Activated T-helper 17 cell treated with anti-CD3 and anti-CD28 coated beads, Interleukin-2, amount 50 U/mL, for 72 hours (primary cell): ENCODE measurements at regions not wholly inside any gene's neighbourhood (a gene's known extent, or its start where the extent isn't known, plus 50 kb on each side); places are given as distances from the start of the nearest gene placed in this dataset.
"Not testable (repeated sequence)": the region's sequence is repeated elsewhere in the genome, so short reads cannot be mapped to it uniquely, and the experiment has no call there.

Experiments
- ATAC-seq: fragments of 150-1000 bp; cut with Tn5 transposase; replicated peaks from 2 replicates; pipeline ENCODE4 v1.10.0; 2021; ENCODE audit warnings: mild to moderate bottlenecking, moderate library complexity
- H3K27ac Mint-ChIP-seq: one replicate; pipeline ENCODE4 v1.8.0; 2022; ENCODE audit warnings: mixed read lengths
- H3K27me3 Mint-ChIP-seq: one replicate; pipeline ENCODE4 v1.8.0; 2022; ENCODE audit warnings: mixed read lengths
- H3K36me3 Mint-ChIP-seq: one replicate; pipeline ENCODE4 v1.8.0; 2022; ENCODE audit warnings: low read depth, mild to moderate bottlenecking, mixed read lengths
- H3K4me1 Mint-ChIP-seq: one replicate; pipeline ENCODE4 v1.8.0; 2022; ENCODE audit warnings: mixed read lengths
- H3K4me3 Mint-ChIP-seq: one replicate; pipeline ENCODE4 v1.8.0; 2022; ENCODE audit warnings: mild to moderate bottlenecking, mixed read lengths
- H3K9me3 Mint-ChIP-seq: one replicate; pipeline ENCODE4 v1.8.0; 2022; ENCODE audit warnings: mixed read lengths

GRCh38 chr10:81505777-81506176 lies 369.2 kb upstream of the NRG3 start:
- H3K4me1 Mint-ChIP-seq, H3K4me3 Mint-ChIP-seq, H3K9me3 Mint-ChIP-seq, H3K27ac Mint-ChIP-seq, H3K27me3 Mint-ChIP-seq, H3K36me3 Mint-ChIP-seq, ATAC-seq: not testable (repeated sequence)

- Mint-ChIP-seq H3K9me3 (peaks cover 16% of the 10 kb centered on the region), H3K4me1 (no peaks in the 10 kb centered on the region), H3K27ac (no peak overlapping the region), H3K4me3 (no peak overlapping the region), H3K36me3 (no peaks in the 10 kb centered on the region), H3K27me3 (no peaks in the 10 kb centered on the region)
- no peak for ATAC-seq
Measured at GRCh38 chr10:81514811-81515210, 360.2 kb upstream of the NRG3 start.

DNA sequence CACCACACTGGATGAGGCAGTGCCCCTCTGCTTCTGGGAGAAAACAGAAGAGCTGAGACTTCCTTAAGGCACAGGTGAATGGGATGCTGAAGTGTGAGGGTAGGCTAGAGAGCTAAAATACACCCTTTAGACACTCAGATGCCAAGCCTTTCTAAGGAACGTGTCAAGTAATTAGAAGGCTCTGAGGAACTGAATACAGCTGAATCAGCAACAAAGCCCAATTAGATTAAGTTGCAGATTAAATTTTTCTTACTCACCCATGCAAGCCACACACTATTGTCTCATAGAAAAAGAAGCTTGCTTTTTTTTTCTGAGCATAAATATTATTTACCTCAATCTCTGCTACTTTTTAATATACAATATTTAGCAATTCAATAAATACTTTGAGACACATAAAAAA lies 354.3 kb upstream of the NRG3 start:
- Mint-ChIP-seq H3K27me3 (no peaks in the 10 kb centered on the region), H3K36me3 (no peaks in the 10 kb centered on the region), H3K27ac (no peak overlapping the region), H3K4me3 (no peak overlapping the region), H3K4me1 (no peaks in the 10 kb centered on the region), H3K9me3 (peaks cover 5% of the 10 kb centered on the region)
- no peak for ATAC-seq

GRCh38 chr10:81524467-81524866 lies 350.5 kb upstream of the NRG3 start:
- Mint-ChIP-seq H3K4me1 (no peaks in the 10 kb centered on the region), H3K36me3 (no peaks in the 10 kb centered on the region), H3K9me3 (peaks cover 7% of the 10 kb centered on the region), H3K4me3 (no peak overlapping the region), H3K27me3 (no peaks in the 10 kb centered on the region), H3K27ac (no peak overlapping the region)
- no peak for ATAC-seq

- Mint-ChIP-seq H3K4me3 (no peak overlapping the region), H3K4me1 (no peaks in the 10 kb centered on the region), H3K27me3 (no peaks in the 10 kb centered on the region), H3K27ac (no peak overlapping the region), H3K9me3 (peaks cover 10% of the 10 kb centered on the region), H3K36me3 (no peaks in the 10 kb centered on the region)
- no peak for ATAC-seq
Measured at GRCh38 chr10:81532403-81532802, 342.6 kb upstream of the NRG3 start.

DNA sequence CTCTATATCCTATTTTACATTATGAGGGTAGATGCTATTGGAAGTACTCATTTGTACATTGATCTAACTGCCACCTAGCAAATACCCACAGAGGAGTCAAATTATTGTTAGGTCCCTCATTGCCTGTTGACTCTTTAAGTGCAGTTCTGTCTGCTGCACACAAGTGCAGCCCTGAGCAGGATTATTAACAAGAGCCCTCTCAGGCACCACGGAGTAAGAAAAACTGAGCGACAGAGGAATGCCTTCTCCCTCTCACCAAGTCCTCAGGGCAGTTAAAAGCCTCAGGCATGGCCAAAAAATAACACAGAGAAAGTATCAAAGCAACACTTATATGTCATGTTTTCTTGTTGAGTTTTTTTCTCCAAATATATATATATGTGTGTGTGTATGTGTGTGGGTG lies 340.0 kb upstream of the NRG3 start:
- Mint-ChIP-seq H3K27me3 (no peaks in the 10 kb centered on the region), H3K27ac (no peak overlapping the region), H3K4me3 (no peak overlapping the region), H3K4me1 (no peaks in the 10 kb centered on the region), H3K9me3 (peaks cover 13% of the 10 kb centered on the region), H3K36me3 (no peaks in the 10 kb centered on the region)
- ATAC-seq = no peak

GRCh38 chr10:81541517-81541916 lies 333.5 kb upstream of the NRG3 start:
- no peak overlapping the region for H3K27ac Mint-ChIP-seq
- ATAC-seq = no peak
- H3K4me1 Mint-ChIP-seq = no peaks in the 10 kb centered on the region
- no peaks in the 10 kb centered on the region for H3K36me3 Mint-ChIP-seq
- H3K27me3 Mint-ChIP-seq = no peaks in the 10 kb centered on the region
- H3K4me3 Mint-ChIP-seq = no peak overlapping the region
- peaks cover 10% of the 10 kb centered on the region for H3K9me3 Mint-ChIP-seq

GRCh38 chr10:81546243-81546642 lies 328.8 kb upstream of the NRG3 start:
- no peak overlapping the region for H3K4me3 Mint-ChIP-seq
- no peaks in the 10 kb centered on the region for H3K4me1 Mint-ChIP-seq
- H3K36me3 Mint-ChIP-seq = no peaks in the 10 kb centered on the region
- no peak overlapping the region for H3K27ac Mint-ChIP-seq
- H3K9me3 Mint-ChIP-seq = peaks cover 23% of the 10 kb centered on the region
- no peaks in the 10 kb centered on the region for H3K27me3 Mint-ChIP-seq
- no peak for ATAC-seq

DNA sequence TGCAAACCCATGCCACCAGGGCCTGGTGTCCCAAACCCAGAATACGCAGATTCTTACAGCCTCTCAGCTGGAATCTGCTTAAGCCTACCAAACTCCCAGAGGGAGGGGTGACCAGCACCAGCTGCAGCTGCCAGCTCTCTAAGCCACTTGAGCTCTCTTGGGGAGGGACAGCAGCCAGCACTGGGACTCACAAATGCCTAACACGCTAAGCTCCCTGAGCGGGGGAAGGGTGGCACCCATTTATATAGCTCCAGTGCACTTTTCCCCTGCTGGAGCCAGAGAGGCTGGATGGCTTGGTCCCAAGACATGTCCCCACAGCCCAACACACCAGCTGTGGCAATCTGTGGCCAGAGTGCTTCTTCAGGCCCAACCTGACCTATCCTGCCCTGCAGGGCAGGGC lies 326.8 kb upstream of the NRG3 start:
- ATAC-seq = no peak
- Mint-ChIP-seq H3K27me3 (no peaks in the 10 kb centered on the region), H3K9me3 (peaks cover 22% of the 10 kb centered on the region), H3K27ac (no peak overlapping the region), H3K4me3 (no peak overlapping the region), H3K36me3 (no peaks in the 10 kb centered on the region), H3K4me1 (no peaks in the 10 kb centered on the region)

DNA sequence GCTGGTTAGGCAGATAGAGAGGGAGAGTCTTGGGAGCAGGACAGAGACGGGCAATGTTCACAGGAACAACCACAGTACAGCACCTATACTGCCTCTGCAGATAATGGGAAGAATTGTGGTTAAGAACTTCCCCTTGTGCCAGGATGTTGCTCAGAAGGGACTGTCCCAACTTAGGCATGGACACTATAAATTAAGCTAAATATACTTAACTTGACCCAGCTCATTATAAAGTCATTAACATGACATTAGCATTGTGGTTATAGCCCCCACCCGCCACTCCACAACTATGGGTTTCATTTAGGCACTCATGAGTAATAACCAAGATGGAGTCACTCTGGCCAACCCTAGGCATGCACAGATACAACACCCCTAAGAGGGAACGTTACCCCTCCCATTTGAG lies 310.9 kb upstream of the NRG3 start:
- Mint-ChIP-seq H3K4me3 (no peak overlapping the region), H3K9me3 (peaks cover 14% of the 10 kb centered on the region), H3K27ac (no peak overlapping the region), H3K36me3 (no peaks in the 10 kb centered on the region), H3K27me3 (no peaks in the 10 kb centered on the region), H3K4me1 (no peaks in the 10 kb centered on the region)
- ATAC-seq = peak; percentile 52

DNA sequence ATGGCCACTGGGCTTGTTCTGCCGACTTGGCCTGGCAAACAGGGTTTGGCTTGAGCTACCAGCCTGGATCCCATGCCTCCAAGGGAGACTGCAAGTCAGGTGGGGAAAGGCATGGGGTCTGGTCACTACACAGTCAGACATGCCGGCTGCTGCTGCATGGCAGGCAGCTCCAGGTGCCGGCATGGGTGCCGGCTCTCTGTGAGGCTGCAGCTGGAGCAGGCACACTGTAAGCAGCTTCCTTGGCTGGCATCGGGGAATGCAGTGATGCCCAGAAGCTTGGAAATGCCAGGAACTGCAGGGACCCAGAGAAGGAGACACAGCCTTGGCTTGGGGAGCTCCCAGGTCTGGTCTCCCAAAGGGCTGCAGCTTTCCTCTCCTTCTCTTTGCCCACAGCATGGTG lies 305.5 kb upstream of the NRG3 start:
- H3K27ac Mint-ChIP-seq = no peak overlapping the region
- H3K27me3 Mint-ChIP-seq = no peaks in the 10 kb centered on the region
- H3K4me1 Mint-ChIP-seq = no peaks in the 10 kb centered on the region
- peaks cover 9% of the 10 kb centered on the region for H3K9me3 Mint-ChIP-seq
- H3K4me3 Mint-ChIP-seq = no peak overlapping the region
- no peak for ATAC-seq
- H3K36me3 Mint-ChIP-seq = no peaks in the 10 kb centered on the region

GRCh38 chr10:81570349-81570748 lies 304.6 kb upstream of the NRG3 start:
- no peak overlapping the region for H3K27ac Mint-ChIP-seq
- no peaks in the 10 kb centered on the region for H3K36me3 Mint-ChIP-seq
- H3K27me3 Mint-ChIP-seq = no peaks in the 10 kb centered on the region
- H3K9me3 Mint-ChIP-seq = peaks cover 12% of the 10 kb centered on the region
- no peak overlapping the region for H3K4me3 Mint-ChIP-seq
- no peak for ATAC-seq
- H3K4me1 Mint-ChIP-seq = no peaks in the 10 kb centered on the region

DNA sequence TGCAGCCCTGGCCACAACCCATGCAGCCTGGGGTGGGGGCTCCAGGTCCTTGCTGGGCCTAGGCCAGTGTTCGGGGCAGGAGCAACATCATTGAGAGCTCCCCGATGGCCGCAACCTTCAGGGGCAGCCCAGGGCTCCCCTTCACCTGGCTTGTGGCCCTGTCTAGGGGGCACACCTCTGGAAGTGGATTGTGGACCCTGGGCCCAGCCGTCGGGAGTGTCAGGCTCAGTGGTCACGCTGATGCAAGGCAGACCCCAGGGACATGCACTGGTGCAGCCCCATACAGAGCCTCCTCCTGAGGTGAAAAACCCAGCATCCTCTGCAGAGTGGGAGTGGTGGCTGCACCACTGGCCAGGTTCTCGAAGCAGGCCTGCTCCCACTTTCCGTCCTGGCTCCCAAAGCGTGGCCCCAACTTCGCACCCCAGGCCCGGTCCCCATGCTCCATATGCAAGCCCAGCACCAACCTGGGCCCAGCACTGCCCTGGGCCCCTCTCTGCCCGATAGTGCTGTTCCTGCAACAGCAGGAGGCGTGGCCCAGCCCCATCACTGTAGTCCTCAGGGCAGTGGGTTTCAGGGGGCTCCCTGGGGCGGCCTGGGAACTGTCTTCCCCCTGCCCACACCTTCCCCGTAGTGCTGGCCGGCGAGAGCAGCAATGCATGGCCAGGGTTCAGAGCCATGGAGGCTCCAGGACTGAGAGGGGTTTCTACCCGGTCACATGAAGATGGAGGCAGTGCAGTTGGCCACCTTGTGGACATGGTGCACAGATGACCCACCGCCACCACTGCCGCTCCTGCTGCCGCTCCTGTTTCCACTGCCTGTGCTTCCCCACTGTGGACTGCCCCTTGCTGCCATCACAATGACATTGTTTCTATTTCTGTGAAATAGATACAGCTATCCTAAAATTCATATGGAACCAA lies 303.9 kb upstream of the NRG3 start:
- H3K9me3 Mint-ChIP-seq = peaks cover 16% of the 10 kb centered on the region
- no peak overlapping the region for H3K4me3 Mint-ChIP-seq
- no peak for ATAC-seq
- H3K4me1 Mint-ChIP-seq = no peaks in the 10 kb centered on the region
- no peaks in the 10 kb centered on the region for H3K36me3 Mint-ChIP-seq
- H3K27me3 Mint-ChIP-seq = no peaks in the 10 kb centered on the region
- H3K27ac Mint-ChIP-seq = no peak overlapping the region

- H3K36me3 Mint-ChIP-seq = no peaks in the 10 kb centered on the region
- H3K4me1 Mint-ChIP-seq = no peaks in the 10 kb centered on the region
- no peak for ATAC-seq
- no peak overlapping the region for H3K27ac Mint-ChIP-seq
- H3K27me3 Mint-ChIP-seq = no peaks in the 10 kb centered on the region
- H3K4me3 Mint-ChIP-seq = no peak overlapping the region
- peaks cover 19% of the 10 kb centered on the region for H3K9me3 Mint-ChIP-seq
Measured at GRCh38 chr10:81575036-81575435, 300.0 kb upstream of the NRG3 start.

GRCh38 chr10:81576336-81576735 lies 298.7 kb upstream of the NRG3 start:
- no peak for ATAC-seq
- H3K27me3 Mint-ChIP-seq = no peaks in the 10 kb centered on the region

More at GRCh38 chr10:81576336-81576735, 298.7 kb upstream of the NRG3 start:
- Mint-ChIP-seq H3K4me3 (no peak overlapping the region), H3K27ac (no peak overlapping the region), H3K9me3 (peaks cover 19% of the 10 kb centered on the region), H3K4me1 (no peaks in the 10 kb centered on the region), H3K36me3 (no peaks in the 10 kb centered on the region)
